ENCODE measurements at regions not wholly inside any gene's neighbourhood (a gene's known extent, or its start where the extent isn't known, plus 50 kb on each side); places are given as distances from the start of the nearest gene placed in this dataset.

- ChIA-PET POLR2A (no interaction called here), CTCF (interaction anchor here (1.0 kb wide), 1 partner anchor 15 kb away, joined by 3 read pairs; no protein-coding TSS in a partner anchor)
- no peak overlapping the region for H3K27ac Mint-ChIP-seq
- no peaks in the 10 kb centered on the region for H3K9me3 Mint-ChIP-seq
- H3K36me3 Mint-ChIP-seq (ENCODE audit: low read depth) = no peaks in the 10 kb centered on the region
- no peaks in the 10 kb centered on the region for H3K27me3 Mint-ChIP-seq
- no peak for DNase-seq
- H3K4me3 Mint-ChIP-seq = no peak overlapping the region
- H3K4me1 Mint-ChIP-seq = no peaks in the 10 kb centered on the region
Measured at GRCh38 chr1:218572050-218572449, 226.9 kb downstream of the TGFB2 start.

GRCh38 chr1:218573925-218574324, 228.8 kb downstream of the TGFB2 start:
- no peaks in the 10 kb centered on the region for H3K9me3 Mint-ChIP-seq
- H3K27ac Mint-ChIP-seq = no peak overlapping the region
- no peak for DNase-seq
- H3K27me3 Mint-ChIP-seq = no peaks in the 10 kb centered on the region
- H3K4me3 Mint-ChIP-seq = no peak overlapping the region
- no peaks in the 10 kb centered on the region for H3K4me1 Mint-ChIP-seq
- ChIA-PET POLR2A (no interaction called here), CTCF (no interaction called here)
- H3K36me3 Mint-ChIP-seq (ENCODE audit: low read depth) = no peaks in the 10 kb centered on the region

GRCh38 chr1:218575079-218575478, 229.9 kb downstream of the TGFB2 start:
- no peak for DNase-seq
- CTCF ChIA-PET = no interaction called here
- POLR2A ChIA-PET = no interaction called here
- Mint-ChIP-seq H3K9me3 (no peaks in the 10 kb centered on the region), H3K36me3 (ENCODE audit: low read depth) (no peaks in the 10 kb centered on the region), H3K4me1 (no peaks in the 10 kb centered on the region), H3K27ac (no peak overlapping the region), H3K4me3 (no peak overlapping the region), H3K27me3 (no peaks in the 10 kb centered on the region)

- no peaks in the 10 kb centered on the region for H3K36me3 Mint-ChIP-seq (ENCODE audit: low read depth)
- ChIA-PET POLR2A (no interaction called here), CTCF (no interaction called here)
- no peaks in the 10 kb centered on the region for H3K4me1 Mint-ChIP-seq
- H3K27ac Mint-ChIP-seq = no peak overlapping the region
- H3K9me3 Mint-ChIP-seq = no peaks in the 10 kb centered on the region
- H3K4me3 Mint-ChIP-seq = no peak overlapping the region
- DNase-seq = no peak
- H3K27me3 Mint-ChIP-seq = no peaks in the 10 kb centered on the region
Measured at GRCh38 chr1:218575856-218576255, 230.7 kb downstream of the TGFB2 start.

GRCh38 chr1:218582646-218583045, 237.5 kb downstream of the TGFB2 start:
- Mint-ChIP-seq H3K9me3 (peaks cover 4% of the 10 kb centered on the region), H3K36me3 (ENCODE audit: low read depth) (no peaks in the 10 kb centered on the region), H3K4me3 (no peak overlapping the region), H3K4me1 (no peaks in the 10 kb centered on the region), H3K27me3 (no peaks in the 10 kb centered on the region), H3K27ac (no peak overlapping the region)
- DNase-seq = no peak
- ChIA-PET POLR2A (no interaction called here), CTCF (no interaction called here)

GRCh38 chr1:218584418-218585155, 239.5 kb downstream of the TGFB2 start:
- Mint-ChIP-seq H3K4me3 (no peak overlapping the region), H3K9me3 (peaks cover 4% of the 10 kb centered on the region), H3K36me3 (ENCODE audit: low read depth) (no peaks in the 10 kb centered on the region), H3K27me3 (no peaks in the 10 kb centered on the region), H3K4me1 (no peaks in the 10 kb centered on the region), H3K27ac (no peak overlapping the region)
- ChIA-PET POLR2A (no interaction called here), CTCF (no interaction called here)
- no peak for DNase-seq

- H3K9me3 Mint-ChIP-seq = peaks cover 4% of the 10 kb centered on the region
- DNase-seq = no peak
- H3K4me1 Mint-ChIP-seq = no peaks in the 10 kb centered on the region
- POLR2A ChIA-PET = no interaction called here
- CTCF ChIA-PET = no interaction called here
- no peak overlapping the region for H3K27ac Mint-ChIP-seq
- no peaks in the 10 kb centered on the region for H3K36me3 Mint-ChIP-seq (ENCODE audit: low read depth)
- H3K27me3 Mint-ChIP-seq = no peaks in the 10 kb centered on the region
- H3K4me3 Mint-ChIP-seq = no peak overlapping the region
Measured at GRCh38 chr1:218585511-218586184, 240.5 kb downstream of the TGFB2 start.

GRCh38 chr1:218587900-218588299, 242.8 kb downstream of the TGFB2 start:
- Mint-ChIP-seq H3K4me3 (no peak overlapping the region), H3K27me3 (no peaks in the 10 kb centered on the region), H3K27ac (no peak overlapping the region), H3K4me1 (no peaks in the 10 kb centered on the region), H3K9me3 (peaks cover 2% of the 10 kb centered on the region), H3K36me3 (ENCODE audit: low read depth) (no peaks in the 10 kb centered on the region)
- no peak for DNase-seq
- ChIA-PET POLR2A (no interaction called here), CTCF (no interaction called here)

- Mint-ChIP-seq H3K4me1 (no peaks in the 10 kb centered on the region), H3K27me3 (no peaks in the 10 kb centered on the region), H3K9me3 (no peaks in the 10 kb centered on the region), H3K27ac (no peak overlapping the region), H3K4me3 (no peak overlapping the region), H3K36me3 (ENCODE audit: low read depth) (no peaks in the 10 kb centered on the region)
- ChIA-PET POLR2A (no interaction called here), CTCF (interaction anchor here (0.7 kb wide), 1 partner anchor 233 kb away, joined by 3 read pairs; no protein-coding TSS in a partner anchor)
- no peak for DNase-seq
Measured at GRCh38 chr1:218588540-218589172, 243.5 kb downstream of the TGFB2 start.

GRCh38 chr1:218589487-218589886, 244.4 kb downstream of the TGFB2 start:
- CTCF ChIA-PET = interaction anchor here (0.7 kb wide), 1 partner anchor 234 kb away, joined by 3 read pairs; no protein-coding TSS in a partner anchor
- POLR2A ChIA-PET = no interaction called here
- no peak for DNase-seq
- no peaks in the 10 kb centered on the region for H3K27me3 Mint-ChIP-seq
- H3K9me3 Mint-ChIP-seq = no peaks in the 10 kb centered on the region
- no peak overlapping the region for H3K4me3 Mint-ChIP-seq
- H3K27ac Mint-ChIP-seq = no peak overlapping the region
- H3K4me1 Mint-ChIP-seq = no peaks in the 10 kb centered on the region
- no peaks in the 10 kb centered on the region for H3K36me3 Mint-ChIP-seq (ENCODE audit: low read depth)

- ChIA-PET CTCF (no interaction called here), POLR2A (no interaction called here)
- H3K4me1 Mint-ChIP-seq = no peaks in the 10 kb centered on the region
- H3K27me3 Mint-ChIP-seq = no peaks in the 10 kb centered on the region
- H3K4me3 Mint-ChIP-seq = no peak overlapping the region
- H3K9me3 Mint-ChIP-seq = no peaks in the 10 kb centered on the region
- no peak for DNase-seq
- H3K27ac Mint-ChIP-seq = no peak overlapping the region
- no peaks in the 10 kb centered on the region for H3K36me3 Mint-ChIP-seq (ENCODE audit: low read depth)
Measured at GRCh38 chr1:218591966-218592365, 246.8 kb downstream of the TGFB2 start.

- H3K27me3 Mint-ChIP-seq = no peaks in the 10 kb centered on the region
- H3K9me3 Mint-ChIP-seq = no peaks in the 10 kb centered on the region
- DNase-seq = no peak
- H3K27ac Mint-ChIP-seq = no peak overlapping the region
- H3K4me1 Mint-ChIP-seq = no peaks in the 10 kb centered on the region
- ChIA-PET CTCF (no interaction called here), POLR2A (no interaction called here)
- H3K4me3 Mint-ChIP-seq = no peak overlapping the region
- no peaks in the 10 kb centered on the region for H3K36me3 Mint-ChIP-seq (ENCODE audit: low read depth)
Measured at GRCh38 chr1:218592688-218593087, 247.6 kb downstream of the TGFB2 start.

- H3K9me3 Mint-ChIP-seq = no peaks in the 10 kb centered on the region
- no peak overlapping the region for H3K27ac Mint-ChIP-seq
- ChIA-PET CTCF (no interaction called here), POLR2A (no interaction called here)
- DNase-seq = no peak
- no peaks in the 10 kb centered on the region for H3K27me3 Mint-ChIP-seq
- no peaks in the 10 kb centered on the region for H3K4me1 Mint-ChIP-seq
- H3K4me3 Mint-ChIP-seq = no peak overlapping the region
- H3K36me3 Mint-ChIP-seq (ENCODE audit: low read depth) = no peaks in the 10 kb centered on the region
Measured at GRCh38 chr1:218600968-218601367, 255.8 kb downstream of the TGFB2 start.
